ENCODE measurements at regions not wholly inside any gene's neighbourhood (a gene's known extent, or its start where the extent isn't known, plus 50 kb on each side); places are given as distances from the start of the nearest gene placed in this dataset.

DNA sequence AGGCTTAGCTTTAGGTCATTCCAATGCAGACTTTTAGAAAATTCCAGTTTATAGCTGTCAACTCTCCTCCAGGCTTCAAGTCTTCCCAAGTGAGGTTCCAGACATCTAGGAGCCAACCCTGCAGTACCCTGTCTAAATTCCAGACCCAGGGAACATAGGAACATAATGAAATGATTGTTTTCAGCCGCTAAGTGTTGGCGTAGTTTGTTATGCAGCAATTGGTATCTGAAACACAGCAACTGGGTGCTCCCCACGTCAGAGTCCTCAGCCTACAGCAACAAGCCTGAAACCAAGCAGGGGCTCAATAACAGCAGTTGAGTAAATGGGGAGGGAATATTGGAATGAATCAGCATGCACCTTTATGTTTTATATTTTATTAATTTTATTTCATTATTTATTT is 66.8 kb downstream of the BOD1 start:
- BruUV-seq (replicated peaks): no TSS peak
- ChIA-PET CTCF (no interaction called here), POLR2A (no interaction called here)
- no peaks in the 10 kb centered on the region for H3K36me3 ChIP-seq (ENCODE audit: control insufficient read depth, insufficient read depth, low read length)
- Mint-ChIP-seq H3K4me1 (ENCODE audit: low read depth, unreplicated experiment) (no peaks in the 10 kb centered on the region), H3K4me3 (ENCODE audit: unreplicated experiment) (no peak overlapping the region), H3K27me3 (ENCODE audit: insufficient read depth, unreplicated experiment) (peaks cover 2% of the 10 kb centered on the region), H3K27ac (ENCODE audit: unreplicated experiment) (no peak overlapping the region), H3K9me3 (ENCODE audit: unreplicated experiment) (no peaks in the 10 kb centered on the region), H3K36me3 (ENCODE audit: insufficient read depth, unreplicated experiment) (no peaks in the 10 kb centered on the region)
- intact Hi-C loops (cut with micrococcal nuclease; ENCODE audit: unreplicated experiment): no loop called here
- no peak for DNase-seq
- TF ChIP-seq, protein P1, sequence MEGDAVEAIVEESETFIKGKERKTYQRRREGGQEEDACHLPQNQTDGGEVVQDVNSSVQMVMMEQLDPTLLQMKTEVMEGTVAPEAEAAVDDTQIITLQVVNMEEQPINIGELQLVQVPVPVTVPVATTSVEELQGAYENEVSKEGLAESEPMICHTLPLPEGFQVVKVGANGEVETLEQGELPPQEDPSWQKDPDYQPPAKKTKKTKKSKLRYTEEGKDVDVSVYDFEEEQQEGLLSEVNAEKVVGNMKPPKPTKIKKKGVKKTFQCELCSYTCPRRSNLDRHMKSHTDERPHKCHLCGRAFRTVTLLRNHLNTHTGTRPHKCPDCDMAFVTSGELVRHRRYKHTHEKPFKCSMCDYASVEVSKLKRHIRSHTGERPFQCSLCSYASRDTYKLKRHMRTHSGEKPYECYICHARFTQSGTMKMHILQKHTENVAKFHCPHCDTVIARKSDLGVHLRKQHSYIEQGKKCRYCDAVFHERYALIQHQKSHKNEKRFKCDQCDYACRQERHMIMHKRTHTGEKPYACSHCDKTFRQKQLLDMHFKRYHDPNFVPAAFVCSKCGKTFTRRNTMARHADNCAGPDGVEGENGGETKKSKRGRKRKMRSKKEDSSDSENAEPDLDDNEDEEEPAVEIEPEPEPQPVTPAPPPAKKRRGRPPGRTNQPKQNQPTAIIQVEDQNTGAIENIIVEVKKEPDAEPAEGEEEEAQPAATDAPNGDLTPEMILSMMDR (IDR thresholded peaks at IDR 0.05; ENCODE audit: insufficient read depth in 1 of 2, low read depth in 1 of 2, low read length in 1 of 2, severe bottlenecking in 1 of 2, unreplicated experiment in 1 of 2): no peak
- H3K4me1 ChIP-seq: 0 out of 2 replicates have a peak, but pooled peaks cover 6% of the 10 kb centered on the region
- H3K4me3 ChIP-seq (ENCODE audit: low read depth, low read length): no peak overlapping the region
- no peaks in the 10 kb centered on the region for H3K9me3 ChIP-seq
- no peaks in the 10 kb centered on the region; the same call in 1 of the 2 replicates for H3K27me3 ChIP-seq (replicated peaks; ENCODE audit: control insufficient read depth, insufficient read depth, low read length)

GRCh38 chr5:173547579-173547978 is 68.9 kb downstream of the BOD1 start:
- no peaks in the 10 kb centered on the region for H3K36me3 ChIP-seq (ENCODE audit: control insufficient read depth, insufficient read depth, low read length)
- 0 out of 2 replicates have a peak, but pooled peaks cover 6% of the 10 kb centered on the region for H3K4me1 ChIP-seq
- H3K4me1 Mint-ChIP-seq (ENCODE audit: low read depth, unreplicated experiment): no peaks in the 10 kb centered on the region
- H3K27ac Mint-ChIP-seq (ENCODE audit: unreplicated experiment): no peak overlapping the region
- H3K27me3 ChIP-seq (replicated peaks; ENCODE audit: control insufficient read depth, insufficient read depth, low read length): no peaks in the 10 kb centered on the region
- CTCF ChIA-PET: no interaction called here
- H3K9me3 Mint-ChIP-seq (ENCODE audit: unreplicated experiment): no peaks in the 10 kb centered on the region
- no peak overlapping the region for H3K4me3 Mint-ChIP-seq (ENCODE audit: unreplicated experiment)
- POLR2A ChIA-PET: no interaction called here
- intact Hi-C loops (cut with micrococcal nuclease; ENCODE audit: unreplicated experiment): no loop called here
- peaks cover 2% of the 10 kb centered on the region for H3K27me3 Mint-ChIP-seq (ENCODE audit: insufficient read depth, unreplicated experiment)
- TF ChIP-seq, protein P1 (IDR thresholded peaks at IDR 0.05; ENCODE audit: insufficient read depth in 1 of 2, low read depth in 1 of 2, low read length in 1 of 2, severe bottlenecking in 1 of 2, unreplicated experiment in 1 of 2): no peak
- no peaks in the 10 kb centered on the region for H3K9me3 ChIP-seq
- no peaks in the 10 kb centered on the region for H3K36me3 Mint-ChIP-seq (ENCODE audit: insufficient read depth, unreplicated experiment)
- no peak for DNase-seq
- BruUV-seq (replicated peaks): no TSS peak
- no peak overlapping the region for H3K4me3 ChIP-seq (ENCODE audit: low read depth, low read length)

- TF ChIP-seq, protein P1 (IDR thresholded peaks at IDR 0.05; ENCODE audit: insufficient read depth in 1 of 2, low read depth in 1 of 2, low read length in 1 of 2, severe bottlenecking in 1 of 2, unreplicated experiment in 1 of 2): no peak
- CTCF ChIA-PET: no interaction called here
- H3K36me3 Mint-ChIP-seq (ENCODE audit: insufficient read depth, unreplicated experiment): no peaks in the 10 kb centered on the region
These were observed 73.5 kb downstream of the BOD1 start for GRCh38 chr5:173542964-173543363.

More at GRCh38 chr5:173542964-173543363, 73.5 kb downstream of the BOD1 start:
- H3K4me3 Mint-ChIP-seq (ENCODE audit: unreplicated experiment): no peak overlapping the region
- Histone ChIP-seq H3K36me3 (ENCODE audit: control insufficient read depth, insufficient read depth, low read length) (no peaks in the 10 kb centered on the region), H3K4me1 (no peaks in the 10 kb centered on the region), H3K27me3 (replicated peaks; ENCODE audit: control insufficient read depth, insufficient read depth, low read length) (no peaks in the 10 kb centered on the region), H3K4me3 (ENCODE audit: low read depth, low read length) (no peak overlapping the region), H3K9me3 (no peaks in the 10 kb centered on the region)
- no peak for DNase-seq
- intact Hi-C loops (cut with micrococcal nuclease; ENCODE audit: unreplicated experiment): no loop called here
- H3K27ac Mint-ChIP-seq (ENCODE audit: unreplicated experiment): no peak overlapping the region
- no peaks in the 10 kb centered on the region for H3K9me3 Mint-ChIP-seq (ENCODE audit: unreplicated experiment)
- H3K27me3 Mint-ChIP-seq (ENCODE audit: insufficient read depth, unreplicated experiment): no peaks in the 10 kb centered on the region
- POLR2A ChIA-PET: no interaction called here
- no TSS peak for BruUV-seq (replicated peaks)
- no peaks in the 10 kb centered on the region for H3K4me1 Mint-ChIP-seq (ENCODE audit: low read depth, unreplicated experiment)

Data from Caco-2 (cell line).